ENCODE measurements at regions not wholly inside any gene's neighbourhood (a gene's known extent, or its start where the extent isn't known, plus 50 kb on each side); places are given as distances from the start of the nearest gene placed in this dataset.

- no peak for TF ChIP-seq CTCF (IDR thresholded peaks at IDR 0.05)
- no peak for TF ChIP-seq POLR2AphosphoS5 (IDR thresholded peaks at IDR 0.05)
- no peak for TF ChIP-seq POLR2A (IDR thresholded peaks at IDR 0.05)
Measured at GRCh38 chr16:72664056-72664508, 383.8 kb downstream of the ZFHX3 start.
